MV-4-11 (cell line): ENCODE measurements at regions not wholly inside any gene's neighbourhood (a gene's known extent, or its start where the extent isn't known, plus 50 kb on each side); places are given as distances from the start of the nearest gene placed in this dataset.
A peak's percentile ranks its signal among the peaks of the same experiment; 100 is the strongest.
"Not testable (repeated sequence)": the region's sequence is repeated elsewhere in the genome, so short reads cannot be mapped to it uniquely, and the experiment has no call there.

Experiments used
- DNase-seq: peaks from one replicate; lab custom pipeline; 2025; lab: John Stamatoyannopoulos, UW

GRCh38 chr2:195304310-195304709, 352.7 kb upstream of the SLC39A10 start:
- DNase-seq = peak; percentile 9

- DNase-seq = no peak
Measured at GRCh38 chr2:195300631-195301030, 356.4 kb upstream of the SLC39A10 start.

GRCh38 chr2:195299600-195299999, 357.4 kb upstream of the SLC39A10 start:
- no peak for DNase-seq

- no peak for DNase-seq
Measured at GRCh38 chr2:195296490-195296889, 360.5 kb upstream of the SLC39A10 start.

- no peak for DNase-seq
Measured at GRCh38 chr2:195289081-195289480, 367.9 kb upstream of the SLC39A10 start.

- DNase-seq = no peak
Measured at GRCh38 chr2:195279840-195280427, 377.1 kb upstream of the SLC39A10 start.

GRCh38 chr2:195270466-195271039, 386.5 kb upstream of the SLC39A10 start:
- DNase-seq = no peak

- DNase-seq = no peak
Measured at GRCh38 chr2:195269220-195269619, 387.8 kb upstream of the SLC39A10 start.

- DNase-seq = no peak
Measured at GRCh38 chr2:195257979-195258378, 399.0 kb upstream of the SLC39A10 start.

- no peak for DNase-seq
Measured at GRCh38 chr2:195252018-195252417, 405.0 kb upstream of the SLC39A10 start.

GRCh38 chr2:195251214-195251613, 405.8 kb upstream of the SLC39A10 start:
- no peak for DNase-seq

- DNase-seq = no peak
Measured at GRCh38 chr2:195238826-195239225, 418.2 kb upstream of the SLC39A10 start.

- no peak for DNase-seq
Measured at GRCh38 chr2:195238379-195238778, 418.6 kb upstream of the SLC39A10 start.

- DNase-seq = not testable (repeated sequence)
Measured at GRCh38 chr2:195228547-195228946, 428.5 kb upstream of the SLC39A10 start.

GRCh38 chr2:195214072-195214471, 443.0 kb upstream of the SLC39A10 start:
- DNase-seq = no peak

GRCh38 chr2:195212586-195212985, 444.4 kb upstream of the SLC39A10 start:
- DNase-seq = no peak

GRCh38 chr2:195202163-195202845, 454.7 kb upstream of the SLC39A10 start:
- no peak for DNase-seq

- no peak for DNase-seq
Measured at GRCh38 chr2:195199864-195200263, 457.2 kb upstream of the SLC39A10 start.

GRCh38 chr2:195181059-195181705, 475.8 kb upstream of the SLC39A10 start:
- DNase-seq = no peak

- DNase-seq = no peak
Measured at GRCh38 chr2:195168369-195168768, 488.7 kb upstream of the SLC39A10 start.

- DNase-seq = no peak
Measured at GRCh38 chr2:195164930-195165329, 492.1 kb upstream of the SLC39A10 start.

GRCh38 chr2:195162918-195163317, 494.1 kb upstream of the SLC39A10 start:
- no peak for DNase-seq

GRCh38 chr2:195162194-195162593, 494.8 kb upstream of the SLC39A10 start:
- DNase-seq = no peak
